Stimulated activated CD4-positive, alpha-beta T cell treated with anti-CD3 and anti-CD28 coated beads, Interleukin-1b, Interleukin-23, amount 100 ng/mL, for 48 hours (primary cell): ENCODE measurements at regions not wholly inside any gene's neighbourhood (a gene's known extent, or its start where the extent isn't known, plus 50 kb on each side); places are given as distances from the start of the nearest gene placed in this dataset.

ENCODE experiments used
- DNase-seq: peaks from one replicate; pipeline ENCODE4 v3.0.0-alpha.2; 2020

DNA sequence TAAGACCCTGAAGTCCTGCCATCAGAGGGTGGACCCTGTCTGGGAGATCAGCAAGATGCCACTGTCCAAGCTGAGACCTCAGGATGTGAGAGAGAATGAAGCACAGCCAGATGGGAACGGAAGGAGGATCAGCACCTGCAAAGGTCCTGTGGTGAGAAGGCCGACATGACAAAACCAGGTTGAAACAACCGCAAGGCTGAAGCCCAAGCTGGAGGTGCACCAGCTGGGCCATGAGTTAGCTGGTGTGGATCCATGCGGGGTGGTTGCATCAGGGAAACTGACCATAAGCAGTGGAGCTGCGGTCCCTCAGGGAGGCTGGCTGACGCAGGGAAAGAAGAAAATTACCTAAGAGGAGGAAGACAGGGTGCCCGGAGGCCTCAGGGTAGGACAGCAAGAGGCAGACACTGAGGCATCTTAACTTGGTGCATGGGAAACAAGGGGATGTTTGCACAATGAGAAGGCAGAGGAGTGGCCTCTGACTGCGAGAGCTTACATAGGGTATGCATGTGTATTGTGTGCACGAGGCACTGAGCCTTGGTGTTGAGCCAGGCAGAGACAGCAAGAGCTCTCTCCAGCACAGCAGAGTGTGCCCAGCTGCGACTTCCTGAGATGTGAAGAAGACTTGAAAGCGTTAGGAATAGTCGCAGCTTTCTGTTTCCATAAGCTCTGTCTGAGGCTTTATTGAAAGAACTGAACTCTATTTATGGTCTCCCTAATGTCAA lies 497.7 kb downstream of the OCA2 start:
- DNase-seq = no peak

DNA sequence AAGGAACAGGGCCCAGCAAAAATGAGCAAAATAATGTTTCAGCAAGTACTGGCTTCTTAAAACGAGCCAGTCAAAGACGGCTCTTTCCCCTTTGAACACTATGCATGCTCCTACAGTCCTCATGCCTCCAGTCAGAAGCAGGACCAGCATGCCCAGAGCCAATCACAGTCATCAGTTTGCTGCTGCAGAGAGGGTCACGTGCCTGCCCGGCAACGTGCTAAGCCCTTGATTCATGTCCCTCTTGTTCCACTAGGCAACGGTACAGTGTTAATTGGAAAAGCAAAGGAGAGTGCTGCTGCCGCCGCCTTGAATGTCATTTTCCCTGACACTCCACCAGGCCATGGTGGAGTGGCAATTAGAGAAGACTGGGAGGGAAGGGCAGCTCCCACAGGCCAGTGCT lies 500.1 kb downstream of the OCA2 start:
- DNase-seq = no peak

DNA sequence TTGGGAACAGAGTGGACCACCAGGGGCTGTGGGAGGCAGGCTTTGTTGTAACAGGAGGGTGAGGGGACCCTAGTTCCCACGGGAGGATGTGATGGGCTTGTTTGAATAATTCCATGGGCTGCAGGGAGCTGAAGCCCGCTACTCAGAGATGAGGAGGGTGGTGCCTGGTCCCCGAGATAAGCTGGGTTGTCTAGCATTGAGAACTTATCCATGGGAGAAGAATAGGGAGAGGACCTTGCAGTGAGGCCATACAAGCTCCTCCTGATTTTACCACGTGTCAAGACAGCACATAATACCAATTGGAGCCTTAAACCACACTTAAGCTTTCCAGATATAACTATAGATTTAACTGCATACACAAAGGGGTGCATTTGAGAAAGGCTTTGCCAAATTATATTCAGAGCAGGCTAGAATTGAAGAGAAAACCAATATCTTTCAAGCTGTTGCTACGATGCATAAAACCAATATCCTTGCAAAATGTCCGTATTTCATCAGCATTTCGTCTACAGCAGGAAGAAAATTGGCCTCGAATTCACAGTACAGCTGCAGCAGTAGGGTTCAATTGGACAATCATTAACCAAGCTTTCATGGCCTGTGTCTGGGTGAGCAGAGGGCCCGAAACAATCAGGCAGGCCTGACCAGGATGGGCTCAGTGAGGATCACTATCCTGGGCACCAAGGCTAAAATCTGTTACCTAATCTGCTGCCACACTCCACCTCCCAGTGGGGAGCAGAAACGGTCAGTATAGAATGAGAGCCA lies 500.7 kb downstream of the OCA2 start:
- no peak for DNase-seq

DNA sequence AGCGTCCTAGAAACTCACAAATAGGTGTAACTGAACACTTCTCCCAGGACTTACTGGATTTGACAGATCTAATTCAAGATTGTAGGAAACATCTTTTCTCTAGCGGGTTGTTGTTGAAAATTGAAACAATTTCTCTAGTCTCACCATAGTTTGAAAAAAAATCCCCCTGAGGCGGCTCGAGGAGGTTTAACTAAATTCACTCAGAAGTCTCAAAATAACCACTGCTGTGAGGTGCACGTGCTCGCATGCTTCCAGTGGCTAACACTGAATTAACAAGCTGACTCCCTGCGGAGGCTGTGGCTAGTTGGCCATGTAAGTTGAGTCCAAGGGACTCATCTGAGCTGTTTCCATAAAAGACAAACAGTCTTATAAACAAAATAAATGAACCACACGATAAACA lies 503.9 kb downstream of the OCA2 start:
- no peak for DNase-seq

DNA sequence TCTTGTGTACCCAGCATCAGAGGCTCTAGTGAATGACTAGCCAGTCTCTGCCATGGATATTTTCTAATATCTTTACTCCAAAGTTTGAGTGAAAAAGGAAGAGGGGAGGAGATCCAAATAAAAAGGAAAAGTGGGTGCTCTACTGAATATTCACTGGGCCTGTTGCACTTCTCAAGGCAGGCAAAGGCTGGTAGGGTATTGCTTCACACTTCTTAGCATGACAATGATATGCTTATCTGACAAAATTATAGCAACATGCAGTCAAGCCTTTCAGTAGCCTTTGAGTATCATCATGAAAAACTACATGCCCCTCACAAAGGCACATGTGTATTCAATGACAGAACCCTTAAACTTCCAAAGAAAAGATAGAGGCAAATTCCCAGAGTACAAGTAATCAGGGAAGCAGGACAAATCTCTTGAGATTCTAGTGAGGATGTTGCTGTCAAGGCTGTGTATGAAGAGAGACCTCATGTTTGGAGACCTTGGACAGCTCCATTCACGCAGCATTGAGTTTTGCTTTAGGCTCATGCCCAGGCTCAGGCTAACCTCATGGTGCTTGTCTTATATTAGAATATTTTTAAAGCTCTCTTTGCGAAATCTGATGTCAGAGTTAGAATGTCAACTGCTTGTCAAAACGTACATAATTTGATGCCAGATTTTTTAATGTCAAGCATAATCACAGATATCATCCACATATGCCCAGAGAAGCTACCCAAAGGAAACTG lies 506.9 kb downstream of the OCA2 start:
- DNase-seq = no peak
